ENCODE measurements at regions not wholly inside any gene's neighbourhood (a gene's known extent, or its start where the extent isn't known, plus 50 kb on each side); places are given as distances from the start of the nearest gene placed in this dataset.
"Not testable (repeated sequence)": the region's sequence is repeated elsewhere in the genome, so short reads cannot be mapped to it uniquely, and the experiment has no call there.

DNA sequence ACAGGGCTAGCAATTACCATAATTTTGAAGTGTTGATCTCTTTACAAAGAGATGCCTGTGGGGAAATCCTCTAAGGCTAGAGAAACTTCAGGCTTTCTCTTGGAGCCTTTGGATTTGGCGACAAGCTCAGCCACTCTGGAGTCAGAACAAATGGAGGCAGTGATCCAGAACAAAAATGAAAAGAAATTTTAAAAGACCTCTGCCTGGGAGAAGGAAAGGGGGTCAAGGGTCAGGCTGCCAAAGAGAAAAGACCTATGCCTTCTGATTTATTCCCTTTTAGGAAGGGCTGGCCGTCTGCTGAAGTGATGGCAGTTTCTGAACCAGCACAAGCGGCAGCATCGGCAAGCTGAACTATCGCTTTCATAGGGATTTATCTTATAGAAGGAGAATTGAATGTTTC, 140.8 kb upstream of the SFRP2 start:
- no peak for DNase-seq

DNA sequence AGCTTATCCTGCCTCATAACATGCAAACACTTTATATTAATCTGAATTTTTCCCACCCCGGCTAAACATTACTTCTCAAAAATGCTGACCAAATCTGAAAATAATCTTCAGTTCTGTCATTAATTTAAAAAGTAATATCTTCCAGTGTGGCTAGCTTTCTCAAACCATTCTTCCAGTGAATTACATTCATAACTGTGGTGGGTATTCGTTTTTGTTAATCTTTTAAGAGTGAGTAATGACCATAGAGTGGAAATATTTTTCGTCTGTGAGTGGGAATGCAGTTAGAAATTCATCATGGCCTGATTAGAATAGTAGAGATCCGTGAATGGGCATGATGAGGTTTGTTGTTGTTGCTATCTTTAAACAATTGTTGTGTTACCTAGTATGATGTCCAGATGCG, 138.6 kb upstream of the SFRP2 start:
- no peak for DNase-seq

DNA sequence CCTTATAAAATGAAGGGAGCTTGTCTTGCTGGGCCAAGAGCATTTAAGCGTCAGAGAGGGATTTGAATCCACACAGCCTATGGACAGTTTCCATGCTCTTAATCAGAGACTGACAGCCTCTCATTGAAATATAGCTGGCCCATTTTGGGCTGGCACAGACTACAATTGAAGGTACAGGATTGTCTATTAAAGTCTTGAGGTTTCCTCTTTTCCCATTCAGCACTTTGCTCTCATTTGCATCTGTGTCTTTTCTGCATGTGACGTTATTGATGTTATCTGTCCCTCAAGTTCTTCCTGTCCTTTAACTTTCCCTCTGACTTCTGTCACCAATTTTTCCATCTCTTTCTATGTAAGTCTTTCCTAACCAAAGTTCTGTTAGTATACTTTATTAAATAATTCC, 133.3 kb upstream of the SFRP2 start:
- DNase-seq, result no peak

DNA sequence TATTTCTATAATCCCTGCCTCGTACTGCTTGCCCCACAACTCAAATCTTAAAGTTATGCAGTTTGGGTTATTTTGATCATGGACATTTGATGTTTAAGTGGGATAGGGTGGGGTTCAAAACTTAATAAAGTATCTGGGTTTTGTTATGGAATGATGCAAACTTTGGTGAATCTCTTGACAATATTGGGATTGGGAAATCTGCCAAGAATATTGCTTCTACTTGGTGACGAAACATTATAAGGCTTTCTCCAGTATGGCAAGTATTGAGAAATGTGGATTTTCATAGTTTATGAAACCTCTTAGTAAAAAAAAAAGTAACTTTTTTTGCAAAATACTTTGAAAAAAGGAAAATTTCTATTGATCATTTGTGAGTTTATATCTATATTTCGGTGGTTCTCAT, 130.8 kb upstream of the SFRP2 start:
- DNase-seq, result no peak

DNA sequence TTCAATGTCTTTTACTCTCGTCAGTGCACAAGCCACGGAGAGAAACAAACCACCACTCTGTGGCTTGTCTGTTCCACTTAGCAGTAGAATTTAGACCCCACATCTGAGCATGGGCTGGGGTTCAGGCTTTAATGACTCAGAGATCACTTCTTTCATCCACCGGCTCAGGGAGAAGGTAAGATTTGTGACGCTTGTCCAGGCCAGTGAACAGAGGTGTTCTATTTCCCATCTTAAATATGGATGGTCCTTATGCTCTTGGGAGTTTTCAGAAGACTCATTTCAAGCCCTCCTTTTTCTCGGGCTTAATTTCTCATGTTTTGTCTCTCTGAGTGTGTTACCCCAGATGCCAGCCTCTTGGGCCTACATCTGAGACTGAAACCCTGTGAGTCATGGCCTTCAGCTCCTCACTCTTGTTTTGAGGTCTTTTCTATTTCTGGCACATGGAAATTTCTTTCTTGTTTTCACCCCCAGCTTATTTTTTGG, 127.4 kb upstream of the SFRP2 start:
- no peak for DNase-seq

DNA sequence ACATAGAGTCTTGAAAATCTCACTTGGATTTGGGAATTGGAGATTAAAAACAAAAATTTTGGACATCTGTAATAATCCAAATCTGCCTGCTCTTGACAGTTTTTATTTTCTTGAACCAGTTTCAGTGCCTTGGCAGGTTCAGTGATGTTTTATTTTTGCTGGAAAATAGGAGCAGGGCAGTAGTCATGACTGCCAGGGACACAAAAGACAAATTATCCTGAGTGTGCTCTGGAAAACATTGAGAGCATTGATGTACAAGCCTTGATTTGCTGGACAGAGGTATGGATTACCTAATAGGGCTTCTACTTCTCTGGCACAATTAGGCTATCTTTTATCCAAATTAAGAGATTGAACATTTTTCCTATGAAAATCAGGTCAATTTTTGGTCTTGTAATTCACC, 123.4 kb upstream of the SFRP2 start:
- DNase-seq, result no peak

DNA sequence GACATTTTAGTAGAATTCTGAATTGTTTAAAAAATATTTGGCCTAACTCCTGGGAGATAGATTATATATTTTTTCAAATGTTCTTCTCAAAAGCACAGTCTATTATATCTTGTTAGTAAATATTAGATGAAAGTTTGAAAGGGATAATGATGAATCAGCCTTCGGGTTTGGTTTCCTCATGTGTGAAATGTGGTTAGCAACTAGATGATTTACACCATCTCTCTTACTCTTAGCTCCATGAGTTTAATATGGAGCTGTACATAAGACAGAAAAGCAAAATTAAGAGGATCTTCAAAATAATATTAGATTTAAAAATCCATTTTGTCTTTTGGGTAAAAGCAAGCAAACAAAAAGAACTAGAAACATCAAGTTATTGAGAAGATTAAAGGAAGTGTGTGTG, 120.8 kb upstream of the SFRP2 start:
- no peak for DNase-seq

DNA sequence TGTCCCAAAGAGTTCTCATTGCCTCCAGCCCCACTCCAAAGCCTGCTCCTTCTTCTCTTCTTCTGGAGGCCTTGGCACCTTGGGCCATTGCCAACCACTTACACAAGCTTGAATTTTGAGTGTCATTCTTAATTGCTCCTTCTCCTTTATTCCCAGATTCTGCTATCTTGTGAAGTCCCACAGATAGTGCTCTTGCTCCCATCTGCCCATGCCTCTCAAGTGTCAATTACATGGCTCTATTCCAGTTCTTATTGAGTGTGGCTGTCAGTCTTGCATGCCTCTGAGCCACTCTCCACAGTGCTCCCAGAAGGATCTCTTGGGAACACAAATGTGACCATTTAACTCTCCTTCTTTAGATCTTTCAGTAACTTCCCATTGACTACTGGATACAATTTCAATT, 117.3 kb upstream of the SFRP2 start:
- DNase-seq, result no peak

DNA sequence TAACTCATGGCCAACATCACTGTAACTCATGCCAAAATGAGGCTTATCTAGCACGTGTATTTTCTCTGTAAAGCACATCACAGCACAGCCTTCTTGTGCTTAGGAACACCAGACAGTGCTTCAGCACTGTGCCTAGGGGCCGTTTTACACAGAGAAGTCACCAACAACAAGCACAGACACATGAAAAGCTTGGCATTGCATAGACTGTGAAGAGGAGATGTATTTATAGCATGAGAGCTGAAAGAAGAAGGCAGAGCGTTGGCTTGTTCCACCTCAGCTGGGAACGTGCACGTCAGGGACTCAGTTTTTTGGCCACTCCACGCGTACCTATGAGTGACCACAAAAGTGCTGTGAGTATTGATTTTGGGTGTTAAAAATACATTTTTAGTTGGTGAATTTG, 116.3 kb upstream of the SFRP2 start:
- DNase-seq, result no peak

DNA sequence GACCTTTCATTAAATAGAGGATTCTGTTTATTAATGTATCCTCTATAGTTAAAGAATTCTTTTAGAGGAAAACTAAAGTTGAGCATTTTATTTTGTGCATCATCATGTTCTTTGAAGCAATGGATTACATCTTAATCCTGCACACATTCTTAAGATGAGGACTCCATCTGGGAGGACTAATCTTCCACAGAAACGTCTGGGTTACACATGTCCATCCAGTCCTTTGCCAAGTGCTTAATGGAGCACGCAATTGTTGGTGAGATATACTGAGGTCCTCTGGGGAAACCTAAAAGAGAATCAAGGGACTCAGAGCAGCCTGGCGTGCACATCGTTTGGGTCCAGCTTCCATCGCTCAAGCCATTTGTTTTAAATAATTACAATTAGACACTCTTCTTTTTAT, 115.1 kb upstream of the SFRP2 start:
- no peak for DNase-seq

DNA sequence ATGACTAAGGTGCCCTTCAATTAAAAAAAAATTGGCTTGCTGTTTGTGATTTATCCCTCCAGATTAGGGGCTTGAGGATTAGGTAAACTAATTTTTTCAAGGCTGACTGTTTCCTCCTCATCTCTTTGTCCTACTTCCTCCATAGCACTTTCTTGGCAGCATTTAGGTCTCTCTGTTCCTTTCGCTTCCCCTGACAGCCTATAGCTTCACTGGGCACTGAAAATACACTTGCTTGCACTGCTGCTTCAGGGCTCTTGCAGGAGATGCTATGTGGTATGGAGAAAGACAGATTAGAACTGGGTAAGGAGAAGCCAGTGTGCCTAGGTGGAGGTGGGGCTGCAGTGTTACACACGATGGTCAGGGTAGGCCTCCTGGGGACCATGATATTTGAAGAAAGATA, 112.3 kb upstream of the SFRP2 start:
- no peak for DNase-seq

DNA sequence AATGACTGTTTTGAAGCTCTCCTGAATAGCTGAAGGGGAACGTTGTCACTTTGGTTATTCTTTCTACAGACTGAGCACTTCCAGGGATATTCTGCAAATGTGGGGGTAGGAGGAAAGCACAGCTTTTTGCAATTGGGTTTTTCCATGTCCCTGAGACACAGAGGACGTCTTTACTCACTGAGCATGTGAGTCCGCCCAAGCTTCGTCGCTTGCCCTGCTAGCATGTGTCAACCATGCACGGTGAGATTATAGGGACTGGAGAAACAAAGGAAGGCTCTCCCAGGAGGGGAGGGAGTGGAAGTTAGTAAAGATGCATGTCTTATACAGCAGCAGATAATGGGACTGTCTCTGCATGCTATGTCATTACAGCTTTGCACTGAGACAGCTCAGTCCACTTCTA, 111.5 kb upstream of the SFRP2 start:
- no peak for DNase-seq

DNA sequence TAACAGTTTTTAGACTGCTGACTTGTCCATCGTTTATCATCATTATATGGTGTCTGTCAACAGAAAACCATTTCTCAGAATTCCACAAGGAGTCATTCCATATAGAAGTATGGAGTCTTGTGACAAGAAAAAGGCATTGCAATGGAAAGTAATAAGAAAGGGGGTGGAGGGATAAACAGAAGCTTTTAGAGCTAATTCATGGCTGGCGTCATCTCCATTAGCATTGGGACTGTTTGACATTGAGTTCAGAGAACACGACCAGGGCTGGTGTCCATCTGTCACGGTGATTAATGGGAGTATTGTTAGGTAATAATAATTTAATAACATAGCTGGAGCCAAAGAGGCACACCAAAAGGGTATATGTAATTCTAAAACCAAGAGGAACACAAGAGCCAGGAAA, 101.9 kb upstream of the SFRP2 start:
- no peak for DNase-seq

DNA sequence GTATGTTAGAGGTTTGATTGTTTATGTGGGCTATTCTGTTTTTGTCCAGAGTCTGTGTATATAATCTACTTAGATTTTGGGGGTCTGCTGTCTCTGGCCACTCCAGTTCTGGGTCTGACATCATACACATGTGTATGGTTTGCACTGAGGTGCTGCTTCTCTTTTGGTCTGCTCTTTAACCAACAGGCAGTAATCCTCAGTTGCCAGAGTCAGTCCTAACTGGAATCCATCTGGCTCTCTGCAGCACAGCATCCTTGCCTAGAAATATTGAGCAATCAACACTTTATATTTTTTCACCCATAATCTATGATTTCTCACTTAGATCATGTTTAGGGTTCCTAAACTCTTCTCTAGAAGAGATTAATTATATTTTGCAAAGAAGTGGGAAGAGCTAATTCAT, 98.3 kb upstream of the SFRP2 start:
- DNase-seq, result no peak

DNA sequence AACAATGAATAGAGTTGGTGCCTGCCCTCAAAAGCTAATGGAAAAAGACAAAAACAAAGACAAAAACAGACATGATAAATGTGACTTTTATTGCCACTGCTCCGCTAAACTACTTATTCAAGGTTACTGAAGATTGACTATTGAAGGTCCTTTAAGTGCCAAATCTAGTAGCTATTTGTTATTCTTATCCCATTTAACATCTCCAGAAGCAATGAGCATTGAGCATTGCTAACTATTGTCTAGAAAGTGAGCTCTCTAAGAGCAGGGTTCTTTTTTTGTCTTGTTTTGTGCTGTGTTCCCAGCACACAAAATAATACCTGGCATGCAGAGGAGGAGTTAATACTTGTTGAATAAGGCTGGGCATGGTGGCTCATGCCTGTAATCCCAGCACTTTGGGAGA, 95.4 kb upstream of the SFRP2 start:
- no peak for DNase-seq

DNA sequence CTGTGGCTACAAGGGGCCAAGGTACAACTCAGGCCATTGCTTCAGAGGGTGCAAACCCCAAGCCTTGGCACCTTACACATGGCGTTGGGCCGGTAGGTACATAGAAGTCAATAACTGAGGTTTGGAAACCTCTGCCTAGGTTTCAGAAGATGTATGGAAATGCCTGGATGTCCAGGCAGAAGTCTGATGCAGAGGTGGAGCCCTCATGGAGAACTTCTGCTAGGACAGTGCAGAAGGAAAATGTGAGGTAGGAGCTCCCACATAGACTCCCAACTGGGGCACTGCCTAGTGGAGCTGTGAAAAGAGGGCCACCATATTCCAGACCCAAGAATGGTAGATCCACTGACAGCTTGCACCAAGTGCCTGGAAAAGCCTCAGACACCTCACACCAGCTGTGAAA, 92.1 kb upstream of the SFRP2 start:
- DNase-seq, result no peak

DNA sequence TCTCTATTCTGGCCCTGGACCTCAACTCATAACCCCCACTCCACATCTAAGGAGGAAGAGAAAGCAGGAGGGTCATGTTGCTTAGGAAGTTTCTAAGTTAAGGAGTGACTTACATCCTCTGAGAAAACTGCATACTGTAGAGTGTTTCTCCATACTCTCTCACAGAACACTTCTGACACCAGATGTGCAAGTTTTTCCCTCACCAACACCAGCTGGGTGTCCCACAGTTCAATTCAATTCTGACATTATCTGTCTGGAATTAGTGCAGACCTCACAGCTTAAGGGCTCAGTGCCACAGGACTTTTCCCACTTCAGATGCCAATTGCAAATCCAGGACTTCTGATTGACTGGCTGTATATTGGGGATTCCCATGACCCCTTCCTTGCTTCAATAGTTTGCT, 89.0 kb upstream of the SFRP2 start:
- DNase-seq, result no peak

DNA sequence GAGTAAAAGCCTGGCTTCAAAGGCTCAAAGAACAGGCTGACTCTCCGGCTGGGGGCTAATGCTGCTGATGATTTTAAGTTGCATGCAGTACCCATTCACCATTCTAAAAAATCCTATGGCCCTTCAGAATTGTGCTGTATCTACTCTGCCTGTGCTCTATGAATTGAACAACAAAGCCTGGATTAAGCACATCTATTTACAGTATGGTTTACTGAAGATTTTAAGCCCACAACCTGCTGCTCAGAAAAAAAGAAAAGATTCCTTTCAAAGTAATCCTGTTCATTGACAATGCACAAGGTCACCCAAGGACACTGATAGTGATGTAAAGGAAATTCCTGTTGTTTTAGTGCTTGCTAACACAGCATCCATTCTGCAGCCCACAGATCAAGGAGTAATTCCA, 84.9 kb upstream of the SFRP2 start:
- DNase-seq, result no peak

DNA sequence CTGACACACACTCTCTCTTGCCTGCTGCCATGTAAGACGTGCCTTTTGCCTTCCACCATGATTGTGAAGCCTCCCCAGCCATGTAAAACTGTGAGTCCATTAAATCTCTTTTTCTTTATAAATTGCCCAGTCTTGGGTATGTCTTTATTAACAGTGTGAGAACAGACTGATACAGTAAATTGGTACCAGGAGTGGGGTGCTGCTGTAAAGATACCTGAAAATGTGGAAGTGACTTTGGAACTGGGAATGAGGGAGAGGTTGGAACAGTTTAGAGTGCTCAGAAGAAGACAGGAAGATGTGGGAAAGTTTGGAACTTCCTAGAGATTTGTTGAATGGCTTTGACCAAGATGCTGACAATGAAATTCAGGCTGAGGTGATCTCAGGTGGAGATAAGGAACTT, 77.9 kb upstream of the SFRP2 start:
- DNase-seq, result not testable (repeated sequence)

DNA sequence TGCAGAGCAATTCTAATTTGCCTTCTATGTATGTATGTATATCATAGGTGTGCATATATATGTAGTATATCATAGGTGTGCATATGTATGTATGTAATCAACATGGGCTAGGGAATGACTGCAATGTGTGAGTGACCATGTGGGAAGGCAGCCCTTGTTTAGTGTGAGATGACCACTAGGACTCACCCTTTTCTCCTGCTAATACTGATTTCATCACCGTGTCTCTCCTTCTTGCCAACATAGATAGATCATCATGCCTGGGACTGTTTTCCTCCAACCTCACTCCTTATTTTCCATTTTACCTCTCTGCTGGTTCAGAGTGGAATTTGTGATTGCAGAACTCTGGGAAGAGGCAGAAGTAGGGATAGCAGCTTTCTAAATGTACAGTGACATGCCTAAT, 63.6 kb upstream of the SFRP2 start:
- no peak for DNase-seq

DNA sequence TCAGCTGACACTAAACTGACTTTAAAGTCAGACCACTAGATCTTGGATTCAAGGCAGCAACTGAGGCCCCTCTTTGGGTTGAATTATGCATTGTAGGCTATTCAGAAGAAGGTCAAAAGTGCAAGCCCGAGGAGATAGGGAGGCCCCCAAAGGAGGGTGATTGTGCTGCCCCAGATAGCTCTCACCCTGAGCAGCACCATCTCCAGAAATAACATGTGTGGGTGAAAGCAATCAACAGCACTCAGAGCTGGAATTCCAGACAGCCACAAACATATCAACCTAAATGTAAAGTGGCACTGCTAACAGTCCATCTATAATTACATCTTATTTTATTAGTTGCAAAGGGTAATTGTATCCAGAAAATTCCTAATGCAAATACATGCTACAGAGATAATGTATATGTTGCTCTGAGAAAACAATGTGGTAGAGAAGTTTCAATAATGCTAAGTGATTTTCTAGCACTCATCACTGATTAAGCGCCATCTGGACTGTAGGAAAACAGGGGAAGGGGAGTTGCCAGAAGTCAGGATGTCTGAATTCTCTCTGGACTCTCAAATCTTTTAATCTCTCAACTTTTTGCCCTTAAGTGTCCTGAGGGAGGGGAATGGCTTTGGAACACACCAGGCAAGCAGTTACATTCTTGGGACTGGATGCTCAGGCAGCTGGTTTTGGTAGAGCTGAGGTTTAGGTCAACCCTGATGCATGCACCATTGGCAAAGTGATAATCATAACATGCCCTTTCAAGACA, 61.8 kb upstream of the SFRP2 start:
- no peak for DNase-seq

DNA sequence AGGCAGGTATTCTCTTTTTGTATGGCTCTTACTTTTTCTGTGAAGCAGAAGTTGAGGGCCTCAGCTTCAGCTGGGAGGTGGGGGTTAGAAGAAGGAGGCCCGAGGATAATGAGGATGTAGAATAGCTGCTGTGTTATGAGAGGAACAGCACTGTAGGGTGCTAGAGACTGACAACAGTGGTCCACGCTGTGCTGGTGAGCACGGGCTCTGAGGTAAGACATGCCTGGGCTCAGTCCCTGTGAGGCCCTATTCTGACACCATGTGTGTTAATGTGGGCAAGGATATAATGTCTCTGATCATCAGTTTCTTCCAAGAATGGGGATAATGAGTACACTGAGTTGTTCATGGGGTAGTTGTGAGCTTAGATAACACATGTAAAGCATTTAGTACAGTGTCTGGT, 55.3 kb upstream of the SFRP2 start:
- no peak for DNase-seq

All from CD4-positive, alpha-beta T cell treated with Interleukin-12 subunit alpha and Interleukin-12 subunit beta, for 1 hour (primary cell).